Small intestine (tissue), 7 donors: ENCODE measurements at regions not wholly inside any gene's neighbourhood (a gene's known extent, or its start where the extent isn't known, plus 50 kb on each side); places are given as distances from the start of the nearest gene placed in this dataset.

ENCODE experiments used
- DNase-seq, 2 donors: peaks; one replicate each; pipeline versions ENCODE4 v3.0.0 to v3.0.0-alpha.2; 2013
- FAIRE-seq: peaks from 2 replicates; lab custom pipeline; 2012; peaks lifted over from hg19 to GRCh38; lab: Jason Lieb, UNC
- H3K27ac ChIP-seq, 3 donors: one replicate each; pipeline ENCODE4 v1.5.1; 2013; ENCODE audit warnings: low read length in 2 of 3, mild to moderate bottlenecking in 2 of 3, control low read depth in 1 of 3, inconsistent platforms in 1 of 3, low read depth in 1 of 3, moderate library complexity in 1 of 3
- H3K27me3 ChIP-seq, 3 donors: one replicate each; pipeline ENCODE4 v1.6.1; 2013; ENCODE audit warnings: low read length in 3 of 3, inconsistent platforms in 1 of 3; ENCODE audit not compliant: control insufficient read depth in 3 of 3, insufficient read depth in 3 of 3
- H3K36me3 ChIP-seq, 3 donors: one replicate each; pipeline ENCODE4 v1.6.1; 2013; ENCODE audit warnings: low read length in 3 of 3, inconsistent platforms in 1 of 3, low read depth in 1 of 3, mild to moderate bottlenecking in 1 of 3, moderate library complexity in 1 of 3; ENCODE audit not compliant: control insufficient read depth in 3 of 3, insufficient read depth in 2 of 3
- H3K4me1 ChIP-seq, 3 donors: one replicate each; pipeline ENCODE4 v1.6.1; 2013; ENCODE audit warnings: low read length in 2 of 3, inconsistent platforms in 1 of 3, low read depth in 1 of 3, mild to moderate bottlenecking in 1 of 3, moderate library complexity in 1 of 3; ENCODE audit not compliant: control insufficient read depth in 3 of 3, insufficient read depth in 2 of 3
- H3K4me3 ChIP-seq, 3 donors: one replicate each; pipeline ENCODE4 v1.5.1; 2013; ENCODE audit warnings: low read length in 3 of 3, control low read depth in 1 of 3, inconsistent platforms in 1 of 3, low read depth in 1 of 3, mild to moderate bottlenecking in 1 of 3, moderate library complexity in 1 of 3
- H3K9me3 ChIP-seq, 2 donors: one replicate each; pipeline ENCODE4 v1.6.1; 2013; ENCODE audit warnings: low read depth in 1 of 2, low read length in 1 of 2; ENCODE audit not compliant: control insufficient read depth in 2 of 2, insufficient read depth in 1 of 2
- WGBS, 3 donors: extraction: QIAGEN DNeasy Blood & Tissue Kit; methylation state at CpG; one replicate each; pipeline ENCODE4 v1.1.7; 2013; 5-methylcytosine and 5-hydroxymethylcytosine counted together
- donor health status: healthy with polysubstance abuse.
- donor health status: control.
- donor health status: control.
- donor health status: Bipolar disorder and iron deficiency.
- donor health status: healthy.

GRCh38 chr11:38814670-38815069, 2216.6 kb upstream of the RAG2 start:
- Histone ChIP-seq H3K4me3 (no peak overlapping the region), H3K36me3 (no peaks in the 10 kb centered on the region), H3K9me3 (no peaks in the 10 kb centered on the region), H3K27ac (no peak overlapping the region), H3K4me1 (no peaks in the 10 kb centered on the region), H3K27me3 (no peaks in the 10 kb centered on the region)
- DNase-seq (no peak), FAIRE-seq (no peak)
- 84 to 88% (median 86%) methylated on average over 4 of the region's 4 CpGs for WGBS, 3 donors

- WGBS, 3 donors, result 63 to 77% (median 65%) methylated on average over 4 of the region's 4 CpGs
- FAIRE-seq (no peak), DNase-seq (no peak)
- Histone ChIP-seq H3K27ac (no peak overlapping the region), H3K9me3 (no peaks in the 10 kb centered on the region), H3K27me3 (no peaks in the 10 kb centered on the region), H3K4me1 (no peaks in the 10 kb centered on the region), H3K36me3 (no peaks in the 10 kb centered on the region), H3K4me3 (no peak overlapping the region)
These were observed 2211.5 kb upstream of the RAG2 start for GRCh38 chr11:38809521-38809920.

GRCh38 chr11:38796281-38796680, 2198.2 kb upstream of the RAG2 start:
- H3K4me3 ChIP-seq, result no peak overlapping the region
- H3K4me1 ChIP-seq, result no peaks in the 10 kb centered on the region
- no peak overlapping the region for H3K27ac ChIP-seq
- no peaks in the 10 kb centered on the region for H3K9me3 ChIP-seq
- no peak for DNase-seq
- WGBS, 3 donors, result 71 to 94% (median 93%) methylated on average over 1 of the region's 1 CpG
- H3K27me3 ChIP-seq, result no peaks in the 10 kb centered on the region
- no peaks in the 10 kb centered on the region for H3K36me3 ChIP-seq
- FAIRE-seq, result no peak

- no peak for FAIRE-seq
- no peaks in the 10 kb centered on the region for H3K27me3 ChIP-seq
- no peak overlapping the region for H3K4me3 ChIP-seq
- no peak overlapping the region for H3K27ac ChIP-seq
- no peaks in the 10 kb centered on the region for H3K36me3 ChIP-seq
- peak in 1 of 2 donors; percentile 18 for DNase-seq
- WGBS, 3 donors, result 52 to 78% (median 56%) methylated on average over 2 of the region's 2 CpGs
- H3K9me3 ChIP-seq, result no peaks in the 10 kb centered on the region
- H3K4me1 ChIP-seq, result no peaks in the 10 kb centered on the region
These were observed 2197.0 kb upstream of the RAG2 start for GRCh38 chr11:38795027-38795426.

- no peak overlapping the region for H3K27ac ChIP-seq
- FAIRE-seq (no peak), DNase-seq (peak; percentile 58 to 69)
- 30 to 43% (median 35%) methylated on average over 4 of the region's 4 CpGs for WGBS, 3 donors
- no peak overlapping the region for H3K4me3 ChIP-seq
- H3K36me3 ChIP-seq, result no peaks in the 10 kb centered on the region
- no peaks in the 10 kb centered on the region for H3K9me3 ChIP-seq
- no peaks in the 10 kb centered on the region for H3K4me1 ChIP-seq
- H3K27me3 ChIP-seq, result no peaks in the 10 kb centered on the region
These were observed 2193.4 kb upstream of the RAG2 start for GRCh38 chr11:38791346-38791961.

DNA sequence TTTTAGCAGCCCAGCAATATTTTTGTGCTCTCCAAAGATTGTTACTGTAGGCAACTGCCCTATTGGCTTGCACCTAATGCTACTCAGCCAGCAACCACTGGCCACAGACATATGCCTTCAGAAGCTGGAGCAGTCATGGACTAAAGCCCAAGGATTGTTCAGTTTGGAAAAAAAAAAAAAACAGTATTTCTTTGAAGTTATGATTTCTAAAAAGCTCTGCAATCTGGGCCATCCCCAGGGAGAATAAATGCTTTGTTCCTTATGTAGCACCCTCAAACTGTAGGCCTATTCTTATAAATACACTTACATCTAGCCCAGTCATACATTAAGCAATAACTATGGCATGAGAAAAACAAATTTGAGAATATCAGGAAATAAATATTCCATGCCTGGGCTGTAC, 2190.5 kb upstream of the RAG2 start:
- no peaks in the 10 kb centered on the region for H3K27me3 ChIP-seq
- FAIRE-seq (no peak), DNase-seq (no peak)
- no peak overlapping the region for H3K27ac ChIP-seq
- no peaks in the 10 kb centered on the region for H3K9me3 ChIP-seq
- no peak overlapping the region for H3K4me3 ChIP-seq
- no peaks in the 10 kb centered on the region for H3K36me3 ChIP-seq
- H3K4me1 ChIP-seq, result no peaks in the 10 kb centered on the region

DNA sequence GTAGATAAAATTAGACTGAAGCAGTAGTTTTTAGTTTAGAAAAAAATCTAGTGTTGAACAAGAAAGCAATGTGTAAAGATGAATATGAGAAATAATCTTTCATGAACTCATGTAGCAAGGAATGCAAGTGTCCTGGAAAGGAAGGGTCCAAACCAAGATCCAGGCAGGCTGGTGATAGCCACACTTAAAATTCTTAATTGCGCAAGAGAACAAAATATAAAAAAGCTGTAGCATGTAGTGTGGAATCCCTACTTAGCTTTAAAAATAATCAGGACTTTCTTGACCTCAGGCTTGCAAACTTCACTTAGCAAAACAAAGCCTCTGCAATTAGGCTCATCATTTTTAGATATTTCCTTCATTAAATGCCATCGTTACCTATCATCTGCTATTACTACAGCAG, 2186.1 kb upstream of the RAG2 start:
- FAIRE-seq (no peak), DNase-seq (no peak)
- H3K36me3 ChIP-seq, result no peaks in the 10 kb centered on the region
- no peaks in the 10 kb centered on the region for H3K4me1 ChIP-seq
- H3K4me3 ChIP-seq, result no peak overlapping the region
- H3K9me3 ChIP-seq, result no peaks in the 10 kb centered on the region
- H3K27me3 ChIP-seq, result no peaks in the 10 kb centered on the region
- WGBS, 3 donors, result 93 to 96% (median 95%) methylated on average over 2 of the region's 2 CpGs
- no peak overlapping the region for H3K27ac ChIP-seq

- Histone ChIP-seq H3K9me3 (peaks cover 0 to 12% of the 10 kb centered on the region in 2 donors), H3K36me3 (no peaks in the 10 kb centered on the region), H3K4me1 (no peaks in the 10 kb centered on the region), H3K27me3 (no peaks in the 10 kb centered on the region), H3K27ac (no peak overlapping the region), H3K4me3 (no peak overlapping the region)
- no peak for DNase-seq
- no peak for FAIRE-seq
These were observed 2168.8 kb upstream of the RAG2 start for GRCh38 chr11:38766796-38767195.

DNA sequence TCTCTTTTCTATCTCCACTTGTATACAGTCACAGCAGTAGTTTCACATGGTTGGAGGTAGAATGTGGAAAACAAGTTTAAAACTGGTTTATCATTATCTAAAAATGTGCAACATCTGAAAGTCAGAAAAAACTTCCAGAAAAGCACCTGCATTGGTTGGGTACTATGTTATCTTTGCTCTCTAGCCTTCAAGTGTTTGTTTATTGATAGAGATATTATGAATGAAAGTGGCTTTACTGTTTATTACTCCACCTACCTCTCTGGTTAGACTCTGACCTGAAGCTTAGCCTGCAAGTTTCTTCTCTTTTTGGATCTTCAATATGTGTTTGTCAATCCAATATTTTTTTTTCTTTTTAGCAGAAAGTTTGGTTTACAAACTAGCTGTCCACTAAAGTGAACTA, 2161.4 kb upstream of the RAG2 start:
- FAIRE-seq (no peak), DNase-seq (no peak)
- H3K9me3 ChIP-seq, result peaks cover 0 to 7% of the 10 kb centered on the region in 2 donors
- H3K4me3 ChIP-seq, result no peak overlapping the region
- no peaks in the 10 kb centered on the region for H3K4me1 ChIP-seq
- H3K27me3 ChIP-seq, result no peaks in the 10 kb centered on the region
- no peak overlapping the region for H3K27ac ChIP-seq
- no peaks in the 10 kb centered on the region for H3K36me3 ChIP-seq
